Kidney tubule cell (primary cell): ENCODE measurements at regions not wholly inside any gene's neighbourhood (a gene's known extent, or its start where the extent isn't known, plus 50 kb on each side); places are given as distances from the start of the nearest gene placed in this dataset.
A peak's percentile ranks its signal among the peaks of the same experiment; 100 is the strongest.

Experiments used
- DNase-seq: peaks from one replicate; pipeline ENCODE4 v3.0.0-alpha.2; 2018; ENCODE audit warnings: low spot score

- DNase-seq, result no peak
Measured at GRCh38 chr2:188720811-188721605, 253.2 kb upstream of the COL3A1 start.

GRCh38 chr2:188721784-188722183, 252.4 kb upstream of the COL3A1 start:
- DNase-seq, result no peak

- peak; percentile 30 for DNase-seq
Measured at GRCh38 chr2:188725746-188726360, 248.3 kb upstream of the COL3A1 start.

- no peak for DNase-seq
Measured at GRCh38 chr2:188726626-188727247, 247.4 kb upstream of the COL3A1 start.

- DNase-seq, result no peak
Measured at GRCh38 chr2:188727846-188728245, 246.3 kb upstream of the COL3A1 start.

GRCh38 chr2:188734691-188735090, 239.5 kb upstream of the COL3A1 start:
- DNase-seq, result peak; percentile 3

- peak; percentile 16 for DNase-seq
Measured at GRCh38 chr2:188746727-188747126, 227.4 kb upstream of the COL3A1 start.

- no peak for DNase-seq
Measured at GRCh38 chr2:188751816-188752215, 222.4 kb upstream of the COL3A1 start.

- no peak for DNase-seq
Measured at GRCh38 chr2:188752311-188752710, 221.9 kb upstream of the COL3A1 start.

GRCh38 chr2:188762151-188762550, 212.0 kb upstream of the COL3A1 start:
- DNase-seq, result no peak

GRCh38 chr2:188765522-188766470, 208.4 kb upstream of the COL3A1 start:
- peak; percentile 14 for DNase-seq

GRCh38 chr2:188766471-188766856, 207.7 kb upstream of the COL3A1 start:
- DNase-seq, result no peak

GRCh38 chr2:188767176-188767575, 207.0 kb upstream of the COL3A1 start:
- no peak for DNase-seq

- DNase-seq, result no peak
Measured at GRCh38 chr2:188770296-188770695, 203.9 kb upstream of the COL3A1 start.

- DNase-seq, result no peak
Measured at GRCh38 chr2:188773075-188773474, 201.1 kb upstream of the COL3A1 start.

- peak; percentile 46 for DNase-seq
Measured at GRCh38 chr2:188776634-188777033, 197.5 kb upstream of the COL3A1 start.

- no peak for DNase-seq
Measured at GRCh38 chr2:188784269-188784762, 189.9 kb upstream of the COL3A1 start.

- DNase-seq, result no peak
Measured at GRCh38 chr2:188785061-188785460, 189.1 kb upstream of the COL3A1 start.

GRCh38 chr2:188785490-188785889, 188.7 kb upstream of the COL3A1 start:
- DNase-seq, result no peak

- peak; percentile 47 for DNase-seq
Measured at GRCh38 chr2:188786368-188786841, 187.8 kb upstream of the COL3A1 start.

GRCh38 chr2:188787021-188787657, 187.0 kb upstream of the COL3A1 start:
- DNase-seq, result peak; percentile 52
